GM12873 (cell line): ENCODE measurements at regions not wholly inside any gene's neighbourhood (a gene's known extent, or its start where the extent isn't known, plus 50 kb on each side); places are given as distances from the start of the nearest gene placed in this dataset.

Source experiments
- TF ChIP-seq, protein P1 (sequence below): IDR thresholded peaks from 2 replicates; pipeline ENCODE4 v1.5.1; 2012; ENCODE audit warnings: low read depth, mild to moderate bottlenecking, moderate library complexity, low read length, control low read depth; ENCODE audit not compliant: insufficient read depth; ENCODE audit errors: missing control alignments

DNA sequence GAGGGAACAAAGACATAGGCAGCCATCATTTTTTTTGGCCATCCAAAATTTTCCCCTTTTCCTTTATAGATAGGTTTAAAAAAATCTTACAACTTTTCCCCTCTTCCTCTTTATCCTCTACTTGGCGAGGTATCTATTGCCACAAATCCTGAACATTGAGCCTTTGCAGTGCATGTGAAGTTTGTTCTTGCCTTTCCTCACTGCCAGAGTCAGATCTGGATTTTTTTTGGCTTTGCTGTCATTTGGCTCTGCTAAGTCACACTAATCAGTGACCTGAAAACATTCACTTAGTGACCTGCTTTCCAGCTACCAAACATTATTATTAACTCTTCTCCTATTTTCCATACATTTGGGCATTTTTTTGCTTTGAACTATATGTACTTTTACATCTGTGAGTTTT lies 249.2 kb upstream of the ZSWIM2 start:
- TF ChIP-seq, protein P1, sequence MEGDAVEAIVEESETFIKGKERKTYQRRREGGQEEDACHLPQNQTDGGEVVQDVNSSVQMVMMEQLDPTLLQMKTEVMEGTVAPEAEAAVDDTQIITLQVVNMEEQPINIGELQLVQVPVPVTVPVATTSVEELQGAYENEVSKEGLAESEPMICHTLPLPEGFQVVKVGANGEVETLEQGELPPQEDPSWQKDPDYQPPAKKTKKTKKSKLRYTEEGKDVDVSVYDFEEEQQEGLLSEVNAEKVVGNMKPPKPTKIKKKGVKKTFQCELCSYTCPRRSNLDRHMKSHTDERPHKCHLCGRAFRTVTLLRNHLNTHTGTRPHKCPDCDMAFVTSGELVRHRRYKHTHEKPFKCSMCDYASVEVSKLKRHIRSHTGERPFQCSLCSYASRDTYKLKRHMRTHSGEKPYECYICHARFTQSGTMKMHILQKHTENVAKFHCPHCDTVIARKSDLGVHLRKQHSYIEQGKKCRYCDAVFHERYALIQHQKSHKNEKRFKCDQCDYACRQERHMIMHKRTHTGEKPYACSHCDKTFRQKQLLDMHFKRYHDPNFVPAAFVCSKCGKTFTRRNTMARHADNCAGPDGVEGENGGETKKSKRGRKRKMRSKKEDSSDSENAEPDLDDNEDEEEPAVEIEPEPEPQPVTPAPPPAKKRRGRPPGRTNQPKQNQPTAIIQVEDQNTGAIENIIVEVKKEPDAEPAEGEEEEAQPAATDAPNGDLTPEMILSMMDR: no peak

DNA sequence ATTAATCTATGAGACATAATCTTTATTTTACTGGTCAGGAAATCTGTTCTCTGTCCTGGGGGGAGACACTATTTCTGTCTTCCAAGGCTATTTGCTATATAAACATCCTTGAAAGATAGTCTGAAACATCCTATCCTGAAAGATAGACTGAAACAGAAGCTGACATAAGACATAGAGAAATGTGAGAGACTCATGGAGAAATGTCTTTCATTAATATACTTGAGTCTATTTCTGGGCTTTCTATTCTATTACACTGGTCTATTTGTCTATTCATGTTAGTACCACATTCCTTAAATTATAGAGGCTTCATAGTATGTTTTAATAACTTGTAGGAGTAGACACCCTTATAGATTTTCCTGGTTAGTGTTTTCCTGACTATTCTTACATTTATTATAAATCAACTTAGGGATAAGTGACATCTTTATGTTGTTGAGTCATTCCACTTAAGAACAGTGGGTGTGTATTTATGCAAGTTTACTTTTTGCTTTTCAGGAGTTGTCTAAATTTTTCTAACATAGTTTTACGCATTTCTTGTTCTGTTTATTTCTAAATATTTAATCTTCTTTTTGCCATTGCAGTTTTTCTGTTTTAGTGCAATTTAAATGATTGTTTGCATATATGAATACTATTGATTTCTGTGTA lies 244.9 kb upstream of the ZSWIM2 start:
- TF ChIP-seq, protein P1: no peak

DNA sequence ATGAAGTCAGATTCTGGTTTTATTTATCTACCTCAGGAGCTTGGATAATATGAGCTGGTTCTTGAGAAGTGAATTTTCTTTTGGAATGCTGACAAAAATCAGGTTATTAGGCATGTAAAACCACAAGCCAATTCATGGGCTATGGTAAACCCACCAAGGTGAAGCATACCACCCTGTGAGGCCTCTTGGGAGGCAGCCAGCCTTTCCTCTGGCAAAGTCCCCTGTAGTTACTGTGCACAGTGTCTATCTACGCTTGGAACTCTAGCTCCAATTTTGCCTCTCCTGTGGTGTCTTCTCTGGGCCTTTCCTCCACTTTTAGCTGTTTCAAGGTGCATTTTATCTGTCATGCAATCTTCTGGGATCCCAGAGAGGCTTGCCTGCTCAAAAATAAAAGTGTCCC lies 242.7 kb upstream of the ZSWIM2 start:
- TF ChIP-seq, protein P1: no peak

DNA sequence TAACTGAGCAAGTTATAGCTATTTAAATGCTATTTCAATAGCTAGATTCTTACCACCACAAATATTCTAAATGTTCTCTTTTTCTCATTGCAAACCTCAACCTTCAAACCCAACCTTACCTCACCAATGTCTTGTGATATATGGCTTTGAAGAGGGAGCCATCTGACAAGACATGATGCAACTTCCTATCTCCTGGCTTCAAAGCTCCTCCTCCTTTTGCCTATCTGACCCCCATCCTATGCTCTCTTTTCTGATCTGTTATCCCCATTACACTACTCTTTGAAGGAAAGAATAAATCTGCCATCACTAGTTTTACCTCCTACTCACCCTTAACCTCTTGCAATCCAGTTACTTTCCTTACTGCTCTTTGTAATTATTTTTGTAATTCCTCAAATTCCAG lies 235.6 kb upstream of the ZSWIM2 start:
- TF ChIP-seq, protein P1: no peak

DNA sequence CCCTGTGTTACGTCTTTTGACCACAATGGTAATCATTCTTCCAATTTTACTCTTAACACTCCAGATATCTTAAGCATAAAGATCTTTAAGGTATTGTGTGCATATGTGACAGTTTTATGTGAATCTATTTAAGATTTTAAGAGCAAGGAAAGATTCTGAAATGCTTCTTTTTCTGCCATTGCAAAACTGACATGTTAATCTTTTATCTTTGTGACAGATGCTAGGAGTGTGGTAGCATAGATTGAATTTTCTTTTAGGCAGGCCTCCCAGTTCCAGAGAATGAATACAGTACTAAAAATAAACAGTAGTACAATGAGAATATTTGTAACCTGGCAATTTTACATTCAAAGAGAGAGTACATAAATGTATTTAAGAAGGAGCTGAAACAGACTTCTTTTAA lies 232.5 kb upstream of the ZSWIM2 start:
- TF ChIP-seq, protein P1: no peak

DNA sequence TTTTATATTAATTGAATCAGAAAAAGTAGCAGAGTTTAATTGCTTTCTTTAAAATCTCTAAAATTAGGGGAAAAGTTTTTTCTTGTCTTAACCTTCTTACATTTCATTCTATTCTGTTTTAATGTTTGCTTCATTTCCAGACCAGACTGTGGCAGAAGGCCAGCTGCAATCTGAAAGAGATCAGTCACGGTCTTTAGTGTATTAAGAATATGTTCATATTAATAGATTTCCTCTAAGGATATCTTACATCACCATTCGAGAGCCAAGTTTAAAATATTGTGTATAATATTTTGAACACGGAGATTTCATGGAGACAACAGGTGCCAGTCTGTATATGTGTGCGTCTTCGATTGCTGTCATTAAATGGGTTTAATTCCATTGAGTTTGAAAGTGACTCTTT lies 230.9 kb upstream of the ZSWIM2 start:
- TF ChIP-seq, protein P1: no peak

DNA sequence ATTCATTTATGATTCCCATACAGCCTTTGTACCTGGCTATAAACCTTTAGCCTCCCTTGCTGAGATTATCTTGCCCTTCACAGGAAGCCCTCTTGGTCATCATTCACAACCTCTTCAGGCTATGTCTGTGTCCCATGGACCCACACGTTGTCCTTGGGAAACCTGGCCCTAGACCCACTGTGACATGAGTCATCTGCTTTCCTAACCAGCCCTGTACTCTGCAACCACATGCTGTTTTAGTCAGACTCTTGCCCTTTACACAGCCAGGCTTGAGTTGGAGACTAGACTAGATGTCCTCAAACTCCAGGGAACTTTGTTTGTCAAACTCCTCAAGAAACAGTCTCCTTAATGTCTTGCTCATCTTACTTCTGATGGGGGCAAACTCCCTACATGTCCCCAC lies 229.3 kb upstream of the ZSWIM2 start:
- TF ChIP-seq, protein P1: no peak

DNA sequence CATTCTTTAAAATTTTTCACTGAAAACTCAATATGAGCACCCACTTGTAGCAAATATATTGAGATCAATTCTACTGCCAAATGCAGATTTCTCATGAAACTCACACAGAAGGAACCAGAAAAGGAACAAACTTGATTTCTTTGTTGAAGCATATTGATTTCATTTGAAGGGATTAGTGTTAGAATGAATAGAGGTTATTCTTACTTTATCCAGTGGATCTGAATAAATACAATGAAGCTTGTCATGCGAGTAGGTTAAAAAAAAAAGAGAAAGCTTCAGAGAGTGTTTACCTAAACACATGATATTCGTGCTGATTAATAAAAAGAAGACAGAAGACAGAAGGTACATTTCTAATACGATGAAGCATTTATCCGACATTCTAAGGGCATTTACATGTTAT lies 226.7 kb upstream of the ZSWIM2 start:
- TF ChIP-seq, protein P1: no peak
